Adrenal gland (tissue), 5 donors: ENCODE measurements at regions not wholly inside any gene's neighbourhood (a gene's known extent, or its start where the extent isn't known, plus 50 kb on each side); places are given as distances from the start of the nearest gene placed in this dataset.

Experiments
- POLR2A ChIP-seq, 2 donors: fragments of 450-650 bp; IDR thresholded peaks; one replicate each; pipeline ENCODE4 v1.6.1; 2017; ENCODE audit warnings: antibody characterized with exemption in 2 of 2, mild to moderate bottlenecking in 2 of 2, moderate library complexity in 1 of 2
- TF ChIP-seq, protein P1 (sequence below), 6 experiments: fragments of 450-650 bp in 4 of 6; fragments of 200-600 bp in 2 of 6; sonication (generic) in 1 of 6; IDR thresholded peaks; 1 replicate in 5 of 6; 2 replicates in 1 of 6; pipeline versions ENCODE4 v1.5.1 to v1.8.0; 2016 to 2021; ENCODE audit warnings: antibody characterized with exemption in 6 of 6, mild to moderate bottlenecking in 2 of 6, moderate library complexity in 1 of 6
- donor health status: DM: no; HTN: no; CAD: no.

DNA sequence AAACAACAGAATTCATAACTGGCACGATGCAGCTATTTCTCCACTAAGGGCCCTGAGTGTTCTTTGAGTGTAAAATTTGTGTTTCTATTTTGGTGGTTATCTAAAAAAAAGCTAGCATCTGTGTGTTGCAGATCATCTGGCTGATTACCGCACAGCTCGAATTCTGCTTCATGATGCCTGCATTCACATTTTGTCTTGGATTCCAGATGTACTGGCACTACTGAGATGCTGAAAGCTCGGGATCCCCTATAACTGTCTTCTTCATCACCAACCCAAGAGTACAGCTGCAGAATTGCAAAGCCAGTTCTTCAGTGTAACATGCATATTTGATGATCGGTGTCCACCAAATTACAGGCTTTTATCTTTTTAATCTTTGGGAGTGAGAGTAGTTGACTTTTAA lies 51.6 kb upstream of the ZNF532 start:
- no peak for TF ChIP-seq POLR2A (IDR thresholded peaks at IDR 0.05)
- TF ChIP-seq, protein P1, sequence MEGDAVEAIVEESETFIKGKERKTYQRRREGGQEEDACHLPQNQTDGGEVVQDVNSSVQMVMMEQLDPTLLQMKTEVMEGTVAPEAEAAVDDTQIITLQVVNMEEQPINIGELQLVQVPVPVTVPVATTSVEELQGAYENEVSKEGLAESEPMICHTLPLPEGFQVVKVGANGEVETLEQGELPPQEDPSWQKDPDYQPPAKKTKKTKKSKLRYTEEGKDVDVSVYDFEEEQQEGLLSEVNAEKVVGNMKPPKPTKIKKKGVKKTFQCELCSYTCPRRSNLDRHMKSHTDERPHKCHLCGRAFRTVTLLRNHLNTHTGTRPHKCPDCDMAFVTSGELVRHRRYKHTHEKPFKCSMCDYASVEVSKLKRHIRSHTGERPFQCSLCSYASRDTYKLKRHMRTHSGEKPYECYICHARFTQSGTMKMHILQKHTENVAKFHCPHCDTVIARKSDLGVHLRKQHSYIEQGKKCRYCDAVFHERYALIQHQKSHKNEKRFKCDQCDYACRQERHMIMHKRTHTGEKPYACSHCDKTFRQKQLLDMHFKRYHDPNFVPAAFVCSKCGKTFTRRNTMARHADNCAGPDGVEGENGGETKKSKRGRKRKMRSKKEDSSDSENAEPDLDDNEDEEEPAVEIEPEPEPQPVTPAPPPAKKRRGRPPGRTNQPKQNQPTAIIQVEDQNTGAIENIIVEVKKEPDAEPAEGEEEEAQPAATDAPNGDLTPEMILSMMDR (IDR thresholded peaks at IDR 0.05): no peak
